ENCODE measurements at regions not wholly inside any gene's neighbourhood (a gene's known extent, or its start where the extent isn't known, plus 50 kb on each side); places are given as distances from the start of the nearest gene placed in this dataset.

DNA sequence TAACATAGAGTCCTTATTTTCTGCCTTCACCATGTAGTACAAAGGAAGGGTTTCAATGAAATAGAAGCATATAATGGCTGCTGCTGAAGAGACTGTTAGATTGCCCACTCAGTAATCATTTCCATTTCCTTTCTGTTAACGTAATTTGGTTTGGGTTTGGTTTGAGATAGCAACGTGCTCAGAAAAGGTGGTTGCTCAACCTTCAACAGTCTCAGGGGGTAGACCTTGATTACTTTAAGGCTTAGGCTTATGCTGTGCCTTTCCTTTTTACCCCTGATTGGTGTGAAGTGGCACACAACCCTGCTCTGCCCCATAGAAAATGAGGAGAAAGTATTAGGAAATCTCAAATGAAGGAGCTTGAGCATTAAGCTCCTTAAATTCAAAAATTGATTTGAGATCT, 163.7 kb upstream of the TP63 start:
- no peak overlapping the region for H3K4me3 ChIP-seq (replicated peaks; ENCODE audit: insufficient read depth, low read length)
- no peaks in the 10 kb centered on the region for H3K27me3 ChIP-seq (ENCODE audit: insufficient read depth, poor library complexity, severe bottlenecking)
- TF ChIP-seq, protein P1, sequence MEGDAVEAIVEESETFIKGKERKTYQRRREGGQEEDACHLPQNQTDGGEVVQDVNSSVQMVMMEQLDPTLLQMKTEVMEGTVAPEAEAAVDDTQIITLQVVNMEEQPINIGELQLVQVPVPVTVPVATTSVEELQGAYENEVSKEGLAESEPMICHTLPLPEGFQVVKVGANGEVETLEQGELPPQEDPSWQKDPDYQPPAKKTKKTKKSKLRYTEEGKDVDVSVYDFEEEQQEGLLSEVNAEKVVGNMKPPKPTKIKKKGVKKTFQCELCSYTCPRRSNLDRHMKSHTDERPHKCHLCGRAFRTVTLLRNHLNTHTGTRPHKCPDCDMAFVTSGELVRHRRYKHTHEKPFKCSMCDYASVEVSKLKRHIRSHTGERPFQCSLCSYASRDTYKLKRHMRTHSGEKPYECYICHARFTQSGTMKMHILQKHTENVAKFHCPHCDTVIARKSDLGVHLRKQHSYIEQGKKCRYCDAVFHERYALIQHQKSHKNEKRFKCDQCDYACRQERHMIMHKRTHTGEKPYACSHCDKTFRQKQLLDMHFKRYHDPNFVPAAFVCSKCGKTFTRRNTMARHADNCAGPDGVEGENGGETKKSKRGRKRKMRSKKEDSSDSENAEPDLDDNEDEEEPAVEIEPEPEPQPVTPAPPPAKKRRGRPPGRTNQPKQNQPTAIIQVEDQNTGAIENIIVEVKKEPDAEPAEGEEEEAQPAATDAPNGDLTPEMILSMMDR (IDR thresholded peaks at IDR 0.05; ENCODE audit: insufficient read depth, low read length): no peak
- TF ChIP-seq, protein P2, sequence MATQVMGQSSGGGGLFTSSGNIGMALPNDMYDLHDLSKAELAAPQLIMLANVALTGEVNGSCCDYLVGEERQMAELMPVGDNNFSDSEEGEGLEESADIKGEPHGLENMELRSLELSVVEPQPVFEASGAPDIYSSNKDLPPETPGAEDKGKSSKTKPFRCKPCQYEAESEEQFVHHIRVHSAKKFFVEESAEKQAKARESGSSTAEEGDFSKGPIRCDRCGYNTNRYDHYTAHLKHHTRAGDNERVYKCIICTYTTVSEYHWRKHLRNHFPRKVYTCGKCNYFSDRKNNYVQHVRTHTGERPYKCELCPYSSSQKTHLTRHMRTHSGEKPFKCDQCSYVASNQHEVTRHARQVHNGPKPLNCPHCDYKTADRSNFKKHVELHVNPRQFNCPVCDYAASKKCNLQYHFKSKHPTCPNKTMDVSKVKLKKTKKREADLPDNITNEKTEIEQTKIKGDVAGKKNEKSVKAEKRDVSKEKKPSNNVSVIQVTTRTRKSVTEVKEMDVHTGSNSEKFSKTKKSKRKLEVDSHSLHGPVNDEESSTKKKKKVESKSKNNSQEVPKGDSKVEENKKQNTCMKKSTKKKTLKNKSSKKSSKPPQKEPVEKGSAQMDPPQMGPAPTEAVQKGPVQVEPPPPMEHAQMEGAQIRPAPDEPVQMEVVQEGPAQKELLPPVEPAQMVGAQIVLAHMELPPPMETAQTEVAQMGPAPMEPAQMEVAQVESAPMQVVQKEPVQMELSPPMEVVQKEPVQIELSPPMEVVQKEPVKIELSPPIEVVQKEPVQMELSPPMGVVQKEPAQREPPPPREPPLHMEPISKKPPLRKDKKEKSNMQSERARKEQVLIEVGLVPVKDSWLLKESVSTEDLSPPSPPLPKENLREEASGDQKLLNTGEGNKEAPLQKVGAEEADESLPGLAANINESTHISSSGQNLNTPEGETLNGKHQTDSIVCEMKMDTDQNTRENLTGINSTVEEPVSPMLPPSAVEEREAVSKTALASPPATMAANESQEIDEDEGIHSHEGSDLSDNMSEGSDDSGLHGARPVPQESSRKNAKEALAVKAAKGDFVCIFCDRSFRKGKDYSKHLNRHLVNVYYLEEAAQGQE (IDR thresholded peaks at IDR 0.05; ENCODE audit: insufficient replicate concordance, low read depth): no peak
- TF ChIP-seq GABPA (IDR thresholded peaks at IDR 0.05; ENCODE audit: low read depth) (no peak), POLR2AphosphoS5 (IDR thresholded peaks at IDR 0.05; ENCODE audit: low read depth) (no peak), SPI1 (IDR thresholded peaks at IDR 0.05; ENCODE audit: borderline replicate concordance, low read depth) (no peak)
- DNase-seq (ENCODE audit: low read depth in 1 of 2, low spot score in 1 of 2): peak in 1 of 2 experiments; percentile 45
- H3K27ac ChIP-seq (replicated peaks): peak overlapping the region; percentile 48

DNA sequence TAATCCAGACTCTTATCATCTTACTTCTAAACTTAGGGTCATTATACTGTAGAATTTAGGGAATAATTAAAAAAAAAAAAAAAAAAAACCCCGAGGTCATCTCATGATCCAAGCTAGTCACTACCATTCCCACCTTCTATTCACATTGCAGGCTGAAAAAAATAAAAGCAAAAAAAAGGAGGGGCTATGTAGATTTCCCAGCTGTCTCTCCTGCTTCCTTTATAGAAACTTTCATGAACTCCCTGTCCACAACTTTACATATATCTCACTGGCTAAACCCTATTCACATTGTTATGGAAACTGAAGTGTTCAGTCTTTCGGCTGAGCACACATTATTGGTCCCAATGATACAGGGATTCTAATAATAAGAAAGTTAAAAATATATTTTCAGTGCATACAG, 156.2 kb upstream of the TP63 start:
- no peak overlapping the region for H3K27ac ChIP-seq (replicated peaks)
- DNase-seq (ENCODE audit: low read depth in 1 of 2, low spot score in 1 of 2): no peak
- TF ChIP-seq POLR2AphosphoS5 (IDR thresholded peaks at IDR 0.05; ENCODE audit: low read depth) (no peak), GABPA (IDR thresholded peaks at IDR 0.05; ENCODE audit: low read depth) (no peak), SPI1 (IDR thresholded peaks at IDR 0.05; ENCODE audit: borderline replicate concordance, low read depth) (no peak)
- TF ChIP-seq, protein P2 (IDR thresholded peaks at IDR 0.05; ENCODE audit: insufficient replicate concordance, low read depth): no peak
- TF ChIP-seq, protein P1 (IDR thresholded peaks at IDR 0.05; ENCODE audit: insufficient read depth, low read length): no peak
- no peaks in the 10 kb centered on the region for H3K27me3 ChIP-seq (ENCODE audit: insufficient read depth, poor library complexity, severe bottlenecking)
- H3K4me3 ChIP-seq (replicated peaks; ENCODE audit: insufficient read depth, low read length): no peak overlapping the region

DNA sequence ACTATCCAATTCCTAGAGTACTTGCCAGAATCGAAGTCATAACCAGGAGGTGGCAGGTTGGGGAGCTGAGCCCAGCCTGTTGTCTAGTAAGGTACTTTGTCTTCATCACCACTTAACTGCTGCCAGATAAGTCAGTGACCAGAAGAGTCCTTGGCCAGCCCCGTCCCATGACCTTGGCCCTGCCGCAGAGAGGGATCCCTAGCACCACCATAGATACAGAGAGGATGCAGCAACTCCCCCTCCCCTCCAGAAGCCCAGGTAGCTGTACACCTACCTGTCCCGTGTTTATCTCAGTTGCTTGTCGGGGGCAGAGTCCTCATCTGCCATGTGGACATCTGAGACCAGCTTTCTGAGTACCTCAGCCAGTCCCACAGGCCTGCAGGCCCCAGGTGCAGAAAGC, 153.6 kb upstream of the TP63 start:
- TF ChIP-seq GABPA (IDR thresholded peaks at IDR 0.05; ENCODE audit: low read depth) (no peak), POLR2AphosphoS5 (IDR thresholded peaks at IDR 0.05; ENCODE audit: low read depth) (no peak), SPI1 (IDR thresholded peaks at IDR 0.05; ENCODE audit: borderline replicate concordance, low read depth) (no peak)
- TF ChIP-seq, protein P1 (IDR thresholded peaks at IDR 0.05; ENCODE audit: insufficient read depth, low read length): no peak
- TF ChIP-seq, protein P2 (IDR thresholded peaks at IDR 0.05; ENCODE audit: insufficient replicate concordance, low read depth): no peak
- no peak for DNase-seq (ENCODE audit: low read depth in 1 of 2, low spot score in 1 of 2)
- H3K4me3 ChIP-seq (replicated peaks; ENCODE audit: insufficient read depth, low read length): no peak overlapping the region
- H3K27me3 ChIP-seq (ENCODE audit: insufficient read depth, poor library complexity, severe bottlenecking): no peaks in the 10 kb centered on the region
- no peak overlapping the region for H3K27ac ChIP-seq (replicated peaks)

Data from HL-60 (cell line).